ENCODE measurements at regions not wholly inside any gene's neighbourhood (a gene's known extent, or its start where the extent isn't known, plus 50 kb on each side); places are given as distances from the start of the nearest gene placed in this dataset.

DNA sequence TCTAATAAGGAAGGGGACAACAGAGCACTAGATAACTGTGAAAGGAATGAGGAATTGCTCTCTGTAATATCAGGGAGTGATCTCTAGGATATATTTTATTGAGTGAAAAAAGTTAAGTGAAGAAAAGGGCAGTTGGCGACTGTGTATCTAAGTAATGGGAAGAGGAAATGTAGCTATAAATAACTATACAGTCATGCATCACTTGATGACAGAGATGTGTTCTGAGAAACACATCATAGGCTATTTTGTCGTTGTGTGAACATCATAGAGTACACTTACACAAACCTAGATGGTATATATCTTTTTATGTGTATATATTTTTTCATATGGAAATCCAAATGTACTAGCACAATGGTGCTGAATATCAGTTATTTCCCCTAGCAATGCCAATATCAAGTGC is 329.3 kb downstream of the TXNL1 start:
- TF ChIP-seq, protein P1, sequence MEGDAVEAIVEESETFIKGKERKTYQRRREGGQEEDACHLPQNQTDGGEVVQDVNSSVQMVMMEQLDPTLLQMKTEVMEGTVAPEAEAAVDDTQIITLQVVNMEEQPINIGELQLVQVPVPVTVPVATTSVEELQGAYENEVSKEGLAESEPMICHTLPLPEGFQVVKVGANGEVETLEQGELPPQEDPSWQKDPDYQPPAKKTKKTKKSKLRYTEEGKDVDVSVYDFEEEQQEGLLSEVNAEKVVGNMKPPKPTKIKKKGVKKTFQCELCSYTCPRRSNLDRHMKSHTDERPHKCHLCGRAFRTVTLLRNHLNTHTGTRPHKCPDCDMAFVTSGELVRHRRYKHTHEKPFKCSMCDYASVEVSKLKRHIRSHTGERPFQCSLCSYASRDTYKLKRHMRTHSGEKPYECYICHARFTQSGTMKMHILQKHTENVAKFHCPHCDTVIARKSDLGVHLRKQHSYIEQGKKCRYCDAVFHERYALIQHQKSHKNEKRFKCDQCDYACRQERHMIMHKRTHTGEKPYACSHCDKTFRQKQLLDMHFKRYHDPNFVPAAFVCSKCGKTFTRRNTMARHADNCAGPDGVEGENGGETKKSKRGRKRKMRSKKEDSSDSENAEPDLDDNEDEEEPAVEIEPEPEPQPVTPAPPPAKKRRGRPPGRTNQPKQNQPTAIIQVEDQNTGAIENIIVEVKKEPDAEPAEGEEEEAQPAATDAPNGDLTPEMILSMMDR (IDR thresholded peaks at IDR 0.05) = no peak
- no peak for TF ChIP-seq POLR2A (IDR thresholded peaks at IDR 0.05)

Measured in ovary (tissue), 3 donors.